Activated CD8-positive, alpha-beta memory T cell treated with anti-CD3 and anti-CD28 coated beads, Interleukin-2, amount 50 U/mL, for 1 hour (primary cell): ENCODE measurements at regions not wholly inside any gene's neighbourhood (a gene's known extent, or its start where the extent isn't known, plus 50 kb on each side); places are given as distances from the start of the nearest gene placed in this dataset.

Source experiments
- DNase-seq: peaks from one replicate; pipeline ENCODE4 v3.0.0-alpha.2; 2020; ENCODE audit errors: extremely low read depth

DNA sequence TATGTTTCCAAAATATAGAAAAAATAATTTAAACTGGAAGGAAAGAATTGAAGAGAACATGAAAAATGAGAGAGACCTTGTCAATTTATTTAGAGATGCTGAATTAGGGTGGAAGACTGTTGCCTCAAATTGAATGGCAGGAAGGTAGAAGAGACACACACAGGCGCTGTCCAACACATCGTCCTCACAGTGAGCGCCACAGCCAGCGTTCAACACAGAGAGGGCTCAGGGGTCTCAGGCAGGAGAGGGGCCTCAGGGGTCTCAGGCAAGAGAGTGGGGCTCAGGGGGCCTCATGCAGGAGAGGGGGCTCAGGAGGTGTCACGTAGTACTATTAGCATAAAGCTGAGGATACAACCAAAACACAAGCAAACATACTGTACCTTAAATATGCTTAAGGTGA is 65.7 kb downstream of the TMEM18 start:
- no peak for DNase-seq

- no peak for DNase-seq
Measured at GRCh38 chr2:610491-610890, 66.7 kb downstream of the TMEM18 start.

GRCh38 chr2:609881-610280 is 67.3 kb downstream of the TMEM18 start:
- no peak for DNase-seq

- DNase-seq = no peak
Measured at GRCh38 chr2:609449-609848, 67.8 kb downstream of the TMEM18 start.

DNA sequence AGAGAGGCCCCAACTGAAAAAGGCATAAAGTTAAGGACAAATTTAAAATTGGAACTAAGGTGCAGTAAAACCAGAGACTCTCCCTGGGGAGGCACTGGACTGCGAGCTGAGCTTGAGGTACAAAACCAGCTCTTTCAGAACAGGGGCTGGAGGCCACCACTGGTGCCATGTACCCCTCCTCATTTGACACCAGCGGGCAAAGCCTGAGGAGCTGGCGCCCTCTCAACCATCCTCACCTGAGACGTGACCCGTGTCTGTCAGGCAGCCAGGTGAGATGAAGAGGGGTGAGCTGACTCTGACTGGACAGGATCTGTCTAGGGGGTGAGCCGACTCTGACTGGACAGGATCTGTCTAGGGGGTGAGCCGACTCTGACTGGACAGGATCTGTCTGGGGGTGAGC is 68.5 kb downstream of the TMEM18 start:
- DNase-seq = no peak

- no peak for DNase-seq
Measured at GRCh38 chr2:608297-608696, 68.9 kb downstream of the TMEM18 start.

DNA sequence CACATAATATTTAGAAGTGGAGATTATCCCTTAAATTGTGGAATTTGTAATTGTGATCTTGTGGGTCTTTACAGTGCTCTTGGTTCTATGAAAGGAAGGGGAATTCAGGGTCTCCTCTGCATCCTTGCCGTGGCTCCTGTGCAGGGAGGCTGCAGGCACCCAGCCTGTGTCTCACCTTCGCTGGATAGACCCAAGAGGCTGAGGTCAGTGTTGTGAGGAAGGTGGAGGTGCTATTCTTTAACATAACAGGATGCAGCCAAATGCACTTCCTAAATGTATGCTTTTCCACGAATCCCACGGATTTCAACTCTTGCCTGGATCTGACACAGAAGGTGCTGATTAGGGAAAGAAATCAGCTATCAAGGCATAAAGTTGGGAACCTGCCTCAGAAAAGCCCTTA is 69.5 kb downstream of the TMEM18 start:
- DNase-seq = no peak

- no peak for DNase-seq
Measured at GRCh38 chr2:607172-607571, 70.0 kb downstream of the TMEM18 start.

DNA sequence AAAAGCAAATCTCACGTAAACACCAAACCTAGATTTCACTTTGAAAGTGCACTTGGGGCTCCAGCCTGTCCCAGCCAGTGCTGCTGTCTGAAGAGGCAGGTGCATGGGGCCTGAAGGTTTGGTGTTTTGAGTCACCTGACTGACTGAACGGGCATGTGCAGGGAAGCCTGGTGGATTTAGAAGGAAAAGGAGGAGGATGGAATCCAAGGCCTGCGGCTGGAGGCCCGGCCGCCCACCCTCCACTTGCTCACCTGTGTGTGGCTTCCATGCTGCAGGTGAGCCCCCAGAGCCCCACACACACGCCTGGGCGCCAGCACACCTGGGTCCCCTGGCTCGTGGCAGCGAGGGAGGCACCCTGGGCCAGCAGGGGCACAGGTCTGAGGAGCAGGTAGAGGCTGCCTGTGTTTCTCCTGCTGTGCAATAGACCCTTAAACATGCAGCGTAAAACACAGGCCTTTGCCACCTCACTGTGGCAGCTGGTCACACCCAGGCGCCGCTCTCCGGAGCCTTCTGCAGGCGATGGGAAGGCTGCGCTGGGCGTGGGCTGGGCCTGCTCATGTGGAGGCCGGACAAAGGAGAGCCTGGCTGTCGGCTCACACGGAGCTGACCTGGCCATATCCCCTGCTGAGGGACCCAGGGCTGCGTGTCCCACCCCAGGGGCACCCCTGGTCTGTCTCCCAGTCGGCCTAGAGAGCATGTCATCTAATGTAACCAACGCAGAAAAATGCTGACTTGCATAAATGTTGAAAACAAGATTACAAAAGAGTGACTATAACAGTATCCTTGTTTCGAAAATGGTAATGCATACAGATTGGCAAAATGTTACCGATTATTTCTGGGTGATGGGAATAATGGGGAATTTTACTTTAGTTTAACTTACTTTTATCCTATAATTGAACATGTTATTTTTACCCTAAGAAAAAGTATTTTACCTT is 71.3 kb downstream of the TMEM18 start:
- DNase-seq = no peak

DNA sequence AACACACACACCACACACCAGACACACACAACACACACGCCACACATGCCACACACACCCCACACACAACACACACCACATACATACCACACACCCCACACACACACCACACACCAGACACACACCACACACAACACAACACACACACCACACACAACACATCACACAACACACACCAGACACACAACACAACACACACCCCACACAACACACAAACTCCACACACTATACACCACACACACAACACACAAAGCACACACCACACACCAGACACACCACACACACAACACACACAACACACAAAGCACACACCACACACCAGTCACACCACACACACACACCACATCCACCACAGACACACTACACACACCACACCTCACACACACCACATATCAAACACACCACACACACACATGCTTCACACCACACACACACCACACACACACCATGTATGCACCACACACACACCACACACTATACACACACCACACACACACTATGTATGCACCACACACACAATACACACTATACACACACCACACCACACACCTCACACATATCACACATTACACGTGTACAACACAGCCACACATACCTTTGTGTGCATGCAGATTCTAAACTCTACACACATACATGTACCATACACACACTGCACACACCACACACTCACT is 72.2 kb downstream of the TMEM18 start:
- no peak for DNase-seq

GRCh38 chr2:604385-604784 is 72.8 kb downstream of the TMEM18 start:
- no peak for DNase-seq

- no peak for DNase-seq
Measured at GRCh38 chr2:603869-604268, 73.3 kb downstream of the TMEM18 start.

DNA sequence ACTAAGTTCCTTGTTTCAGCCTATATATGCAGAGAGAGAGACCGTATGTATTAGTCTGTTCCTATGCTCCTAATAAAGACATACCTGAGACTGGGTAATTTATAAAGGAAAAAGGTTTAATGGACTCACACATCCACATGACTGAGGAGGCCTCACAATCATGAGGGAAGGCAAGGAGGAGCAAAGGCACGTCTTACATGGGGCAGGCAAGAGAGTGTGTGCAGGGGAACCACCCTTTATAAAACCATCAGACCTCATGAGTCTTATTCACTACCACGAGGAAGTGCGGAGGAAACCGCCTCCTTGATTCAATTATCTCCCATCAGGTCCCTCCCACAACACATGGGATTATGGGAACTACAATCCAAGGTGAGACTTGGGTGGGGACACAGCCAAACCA is 73.8 kb downstream of the TMEM18 start:
- no peak for DNase-seq

- no peak for DNase-seq
Measured at GRCh38 chr2:602571-603359, 74.4 kb downstream of the TMEM18 start.

DNA sequence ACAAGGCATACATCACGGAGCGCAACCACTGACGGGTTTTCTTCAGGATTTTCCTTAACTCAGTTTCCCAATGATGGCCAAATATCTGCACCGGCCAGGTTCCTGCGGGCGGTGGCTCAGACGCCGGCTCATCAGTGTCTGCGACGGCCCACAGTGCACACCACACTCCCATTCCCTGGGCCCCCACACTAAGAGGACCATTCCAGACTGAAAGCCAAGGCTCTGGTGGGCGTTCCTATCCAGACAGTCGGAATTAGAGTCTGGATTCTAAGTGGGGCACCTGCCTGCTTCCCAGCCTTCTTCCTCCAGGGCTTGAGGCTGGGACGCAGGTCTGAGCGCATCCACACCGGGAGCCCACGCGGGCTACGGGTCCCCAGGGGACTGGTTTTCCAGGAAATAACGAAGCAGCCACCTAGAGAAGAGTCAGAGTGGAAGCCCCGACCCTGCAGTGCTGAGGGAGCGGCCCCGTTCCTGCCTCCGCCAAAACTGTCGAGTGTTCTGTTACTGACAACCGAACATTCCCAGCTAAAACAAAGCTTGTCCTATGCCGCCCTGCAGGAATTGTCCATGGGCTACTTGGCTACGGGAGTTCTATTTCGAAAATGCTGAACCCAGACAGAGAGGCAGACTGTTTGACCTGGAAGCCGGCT is 75.3 kb downstream of the TMEM18 start:
- DNase-seq = no peak

DNA sequence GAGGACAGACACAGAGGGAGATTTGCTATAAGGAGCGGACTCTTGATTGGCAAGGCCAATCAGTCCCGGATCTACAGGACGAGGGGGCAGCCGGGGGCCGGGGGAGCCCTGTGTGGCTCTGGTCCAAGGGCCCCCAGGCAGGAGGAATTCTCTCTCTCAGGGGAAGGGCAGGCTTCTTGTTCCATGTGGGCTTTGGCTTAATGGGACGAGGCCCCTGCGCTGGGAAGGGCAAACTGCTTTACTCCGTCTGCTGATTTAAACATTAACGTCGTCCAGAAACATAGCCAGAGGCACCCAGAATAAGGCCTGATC is 75.9 kb downstream of the TMEM18 start:
- no peak for DNase-seq

DNA sequence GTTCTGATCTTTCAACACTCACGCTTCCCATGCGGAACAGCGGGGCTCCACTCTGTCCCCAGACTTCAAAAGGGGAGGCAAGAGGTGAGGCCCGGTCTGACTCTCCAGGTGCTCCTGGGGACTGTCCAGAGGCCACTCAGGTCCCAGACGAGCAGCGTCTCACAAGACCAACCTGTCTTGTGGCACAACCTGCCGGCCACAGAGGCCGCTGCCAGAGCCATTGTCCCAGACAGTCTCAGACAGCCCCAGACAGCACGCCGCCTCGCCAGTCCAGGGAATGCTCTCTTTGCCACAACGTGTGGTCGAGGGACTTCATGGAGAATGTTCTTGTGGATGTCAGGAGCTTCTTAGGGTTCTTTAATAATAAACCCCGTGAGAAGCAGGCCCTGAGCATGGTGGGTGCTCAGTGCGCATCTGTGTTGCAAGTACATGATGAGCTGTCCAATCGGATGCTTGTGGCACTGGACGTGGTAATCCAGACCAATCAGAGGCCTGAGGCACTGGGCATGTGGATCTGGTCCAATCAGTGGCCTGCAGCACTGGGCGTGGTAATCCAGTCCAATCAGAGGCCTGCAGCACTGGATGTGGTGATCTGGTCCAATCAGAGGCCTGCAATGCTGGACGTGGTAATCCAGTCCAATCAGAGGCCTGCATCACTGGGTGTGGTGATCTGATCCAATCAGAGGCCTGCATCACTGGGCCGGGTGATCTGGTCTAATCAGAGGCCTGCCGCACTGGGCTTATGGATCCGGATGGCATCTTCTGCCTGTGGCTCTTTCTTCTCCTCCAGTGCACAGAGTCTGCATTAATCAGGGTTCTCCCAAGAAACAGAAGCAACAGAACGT is 76.4 kb downstream of the TMEM18 start:
- no peak for DNase-seq

- no peak for DNase-seq
Measured at GRCh38 chr2:599601-600000, 77.6 kb downstream of the TMEM18 start.

DNA sequence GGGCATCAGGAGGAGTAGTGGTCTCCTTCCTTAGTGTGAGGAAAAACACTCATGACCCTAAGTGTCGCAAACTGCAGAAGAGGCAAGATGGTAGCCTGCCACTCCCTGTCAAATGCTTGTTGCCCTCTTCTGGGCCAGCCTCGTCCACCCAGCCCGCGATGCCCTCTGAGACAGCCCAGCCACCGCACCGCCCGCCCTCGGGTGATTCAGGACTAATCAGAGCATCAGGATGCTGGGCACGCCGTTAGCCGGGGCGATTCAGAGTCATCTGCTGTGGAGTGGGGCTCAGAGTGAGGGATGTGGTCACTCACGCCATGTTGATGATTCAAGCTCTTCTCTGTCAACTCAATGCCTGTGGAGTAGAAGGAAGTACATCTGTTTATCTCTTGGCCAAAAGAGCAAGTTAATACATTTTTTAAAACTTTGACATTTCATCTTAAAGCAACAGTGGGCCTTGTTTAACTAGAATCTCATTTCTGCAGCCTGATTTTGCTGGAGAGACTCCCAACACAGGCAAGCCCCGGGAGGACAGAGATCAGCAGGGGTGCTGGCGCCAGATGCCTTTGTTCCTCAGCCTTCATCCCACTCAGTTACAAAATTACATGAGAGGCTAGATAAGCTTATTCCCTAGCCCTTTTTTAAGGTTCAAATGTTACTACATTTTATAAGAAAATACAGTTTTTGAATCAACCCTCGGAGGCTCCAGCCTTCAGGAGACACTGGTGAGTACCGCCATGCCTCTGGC is 79.0 kb downstream of the TMEM18 start:
- no peak for DNase-seq

DNA sequence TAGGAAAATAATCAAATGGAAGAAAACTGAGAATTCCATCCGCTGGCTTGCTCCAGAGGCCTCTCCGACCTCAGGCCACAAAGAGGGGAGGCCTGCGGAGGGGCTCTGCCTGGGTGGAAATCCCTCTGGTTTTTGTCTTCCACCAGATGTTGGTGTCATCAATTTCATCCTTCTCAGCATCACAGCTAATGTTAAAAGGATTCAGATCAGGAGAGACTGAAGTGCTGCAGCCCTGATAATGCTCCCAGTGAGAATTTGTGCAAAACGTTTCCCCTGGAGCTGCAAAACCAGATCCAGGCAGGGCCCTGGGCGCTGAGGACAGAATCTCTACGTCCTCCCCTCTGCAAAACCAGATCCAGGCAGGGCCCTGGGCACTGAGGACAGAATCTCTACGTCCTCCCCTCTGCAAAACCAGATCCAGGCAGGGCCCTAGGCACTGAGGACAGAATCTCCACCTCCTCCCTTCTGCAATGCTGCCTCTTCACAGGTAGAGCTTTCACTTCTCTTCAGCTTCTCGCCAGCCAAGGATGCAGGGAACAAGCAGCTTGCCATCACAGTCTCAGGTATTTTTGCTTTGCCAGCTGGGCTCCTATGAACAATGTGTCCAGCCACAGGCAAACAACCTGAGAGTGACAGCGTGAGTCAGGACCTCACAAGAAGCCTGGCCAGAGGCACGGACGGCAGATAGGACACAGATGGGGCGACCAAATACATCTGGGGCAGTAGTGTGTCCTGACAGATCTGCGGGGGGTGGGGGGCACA is 81.2 kb downstream of the TMEM18 start:
- no peak for DNase-seq
